GM18519 (cell line): ENCODE measurements at regions not wholly inside any gene's neighbourhood (a gene's known extent, or its start where the extent isn't known, plus 50 kb on each side); places are given as distances from the start of the nearest gene placed in this dataset.
"Not testable (repeated sequence)": the region's sequence is repeated elsewhere in the genome, so short reads cannot be mapped to it uniquely, and the experiment has no call there.

Experiments
- ATAC-seq: cut with Tn5 transposase; IDR thresholded peaks from one replicate; pipeline ENCODE4 v1.9.1; 2021; ENCODE audit warnings: mild to moderate bottlenecking, moderate library complexity; ENCODE audit not compliant: unreplicated experiment, low FRiP score

DNA sequence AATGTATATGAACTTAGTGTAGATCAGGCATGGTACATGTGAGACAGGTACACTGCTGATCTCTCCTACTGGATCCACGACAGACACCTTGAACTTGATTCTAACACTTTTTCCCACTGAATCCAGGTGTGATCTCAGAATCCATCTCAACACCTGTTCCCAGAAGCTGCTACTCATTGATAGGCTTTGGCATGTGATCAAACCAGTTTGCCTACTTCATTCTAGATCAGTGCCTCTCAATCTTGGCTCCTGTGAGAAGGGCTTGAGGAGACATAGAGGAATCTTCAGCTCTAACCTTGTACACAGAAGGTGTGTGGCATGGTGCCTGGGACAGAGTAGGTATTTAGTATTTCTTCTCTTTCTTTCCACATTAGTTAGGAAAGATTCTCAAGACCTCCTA lies 212.3 kb upstream of the ATP5MC3 start:
- no peak for ATAC-seq

DNA sequence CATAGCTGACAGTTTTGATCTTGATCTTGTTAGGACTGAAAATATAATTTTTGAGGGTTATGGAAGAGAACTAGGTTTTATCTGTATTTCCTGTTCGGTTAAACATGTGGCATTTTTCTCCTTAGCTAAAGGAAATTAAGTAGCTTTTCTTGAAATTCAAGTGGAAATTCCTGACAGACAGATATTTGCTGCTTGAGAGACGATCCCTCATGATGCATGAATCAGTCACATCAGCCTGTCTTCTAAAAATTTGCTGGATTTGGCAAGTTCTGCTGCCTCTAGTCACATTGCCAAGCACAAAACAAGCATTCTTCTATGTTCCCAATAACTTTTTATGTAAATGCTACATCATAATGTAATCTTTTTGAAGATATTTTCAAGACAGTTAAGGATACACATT lies 201.8 kb upstream of the ATP5MC3 start:
- no peak for ATAC-seq

DNA sequence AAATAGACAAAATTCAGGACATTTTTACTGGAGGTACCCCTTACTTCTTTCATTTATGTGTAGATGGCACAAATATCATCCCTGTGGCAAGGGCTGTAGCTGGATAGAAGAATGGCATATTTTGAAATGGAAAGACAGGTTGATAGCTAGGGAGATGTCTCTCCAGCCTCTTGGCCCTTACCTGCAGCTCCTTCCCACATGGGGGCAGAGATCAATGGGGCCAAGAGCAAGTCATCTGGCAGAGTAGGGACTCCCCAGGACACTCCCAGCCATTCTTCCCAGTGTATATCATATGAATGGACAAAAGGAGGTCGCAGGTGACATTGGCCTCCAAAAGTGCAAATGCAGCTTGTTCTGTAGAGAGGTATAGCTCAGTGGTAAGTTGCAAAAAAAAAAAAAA lies 192.2 kb upstream of the ATP5MC3 start:
- ATAC-seq = no peak

DNA sequence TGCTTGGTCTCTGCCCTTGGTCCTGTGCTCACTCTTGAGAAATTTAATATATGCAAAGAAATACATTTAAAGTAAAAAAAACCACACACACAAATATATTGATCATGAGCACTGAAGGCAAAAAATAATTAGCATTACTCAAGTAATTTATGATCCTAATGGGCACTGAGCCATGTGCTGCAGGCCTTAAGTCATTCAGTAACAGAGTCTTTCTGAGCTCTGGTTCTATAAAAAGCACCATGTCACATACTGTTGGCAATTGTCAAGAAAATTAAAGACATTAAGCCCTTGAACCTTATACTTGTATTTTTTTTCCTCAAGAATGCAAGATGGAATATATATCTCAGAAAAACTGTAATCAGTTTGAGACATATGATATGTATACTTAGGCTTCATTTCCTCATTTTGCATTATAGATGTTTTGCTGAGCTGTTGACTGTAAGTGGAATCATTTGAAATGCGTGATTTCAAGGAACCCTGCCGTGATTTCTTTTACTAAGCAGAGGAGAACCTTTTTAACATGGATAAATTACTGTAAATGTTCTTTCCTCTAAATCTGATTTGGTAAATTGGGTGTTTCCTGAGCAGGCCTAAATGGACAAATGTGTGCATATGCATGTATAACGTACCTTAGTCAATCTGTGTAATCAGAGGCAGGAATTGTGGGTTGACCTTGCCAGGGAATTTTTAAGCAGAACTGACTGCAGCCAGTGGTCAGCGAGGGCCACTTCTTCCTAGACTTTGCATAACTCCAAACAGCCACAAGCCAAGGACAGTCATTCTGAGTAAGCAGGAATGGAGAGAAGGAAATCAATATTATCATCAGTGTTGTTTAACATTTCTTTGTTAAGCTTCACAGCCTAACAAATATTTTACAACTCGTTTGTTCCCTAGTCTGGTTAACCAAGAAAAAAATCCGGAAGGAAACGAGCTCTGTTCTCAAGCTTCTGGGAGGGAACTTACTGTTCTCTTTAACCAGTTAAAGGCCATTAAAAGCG lies 191.5 kb upstream of the ATP5MC3 start:
- ATAC-seq = no peak

DNA sequence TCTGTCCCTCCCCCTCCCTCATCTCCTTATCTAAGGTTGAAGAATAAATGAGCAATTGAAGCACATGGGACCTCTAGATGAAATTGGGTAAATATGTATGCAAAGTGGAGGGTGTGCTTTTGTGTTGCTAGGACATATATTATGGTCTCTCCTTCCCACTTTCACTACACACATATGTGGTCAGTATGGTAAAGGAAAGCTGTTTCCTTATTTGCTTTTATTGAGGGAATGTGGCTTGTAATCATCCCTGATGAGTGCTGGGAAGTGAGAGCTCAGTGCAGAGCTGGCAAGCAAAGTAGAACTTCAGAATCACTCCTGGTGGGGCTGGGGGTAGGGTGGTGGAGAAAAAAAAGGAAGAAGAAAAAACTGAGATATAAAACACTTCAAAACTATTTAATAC lies 189.9 kb upstream of the ATP5MC3 start:
- no peak for ATAC-seq

DNA sequence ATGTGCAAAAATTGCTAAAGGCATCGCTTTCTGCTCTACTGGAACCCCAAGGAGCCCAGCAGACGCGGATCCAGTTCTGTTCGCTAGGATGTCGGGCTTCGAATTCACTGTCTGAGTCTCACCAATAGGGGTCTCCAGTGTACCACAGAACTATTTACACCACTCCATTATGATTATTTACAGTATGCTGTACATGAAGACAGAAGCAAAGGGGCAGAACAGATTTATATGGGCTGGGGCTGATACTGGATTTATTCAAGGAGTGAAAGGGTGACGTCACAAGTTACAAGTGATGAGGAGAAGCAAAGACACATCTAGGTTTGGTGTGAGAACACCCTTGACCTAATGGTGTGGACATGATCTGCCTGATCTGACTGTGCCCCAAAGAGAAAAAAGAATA lies 185.3 kb upstream of the ATP5MC3 start:
- no peak for ATAC-seq

DNA sequence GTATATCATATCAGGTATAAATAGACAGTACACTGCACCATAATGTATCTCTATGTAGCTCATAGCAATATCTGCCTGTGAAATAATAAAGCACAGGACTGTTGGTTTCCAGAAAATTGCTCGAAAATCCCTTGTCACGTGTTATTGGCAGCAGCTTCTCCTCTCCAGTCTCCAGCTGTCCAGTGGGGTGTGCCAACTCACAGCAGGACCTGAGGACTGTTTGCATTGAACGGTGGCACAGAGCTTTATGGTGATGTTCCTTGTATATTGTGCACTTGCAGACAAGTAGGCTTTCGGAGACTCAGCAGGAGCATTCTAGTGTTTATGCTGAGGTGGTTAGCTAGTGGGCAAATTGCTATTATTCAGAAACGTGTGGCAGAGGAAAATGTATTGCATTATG lies 182.2 kb upstream of the ATP5MC3 start:
- ATAC-seq = no peak

DNA sequence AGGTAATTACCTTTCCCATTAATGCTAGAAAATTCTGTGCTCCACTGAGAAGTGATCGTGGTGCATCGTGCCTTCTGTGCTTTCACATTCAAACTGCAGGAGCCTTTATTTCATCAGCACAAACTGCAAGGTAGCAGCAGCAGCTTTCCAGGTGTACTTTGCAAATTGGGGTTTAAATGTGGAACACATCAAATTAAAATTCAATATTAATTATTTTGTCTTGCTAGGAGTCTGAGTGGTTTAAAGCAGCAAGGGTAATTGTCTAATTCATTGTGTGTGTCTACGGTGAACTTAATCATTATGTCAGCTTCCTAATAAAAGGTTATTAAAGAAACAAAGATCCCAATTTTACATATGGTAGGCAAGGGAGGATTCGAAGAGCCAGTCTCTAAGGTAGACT lies 180.8 kb upstream of the ATP5MC3 start:
- ATAC-seq = no peak

DNA sequence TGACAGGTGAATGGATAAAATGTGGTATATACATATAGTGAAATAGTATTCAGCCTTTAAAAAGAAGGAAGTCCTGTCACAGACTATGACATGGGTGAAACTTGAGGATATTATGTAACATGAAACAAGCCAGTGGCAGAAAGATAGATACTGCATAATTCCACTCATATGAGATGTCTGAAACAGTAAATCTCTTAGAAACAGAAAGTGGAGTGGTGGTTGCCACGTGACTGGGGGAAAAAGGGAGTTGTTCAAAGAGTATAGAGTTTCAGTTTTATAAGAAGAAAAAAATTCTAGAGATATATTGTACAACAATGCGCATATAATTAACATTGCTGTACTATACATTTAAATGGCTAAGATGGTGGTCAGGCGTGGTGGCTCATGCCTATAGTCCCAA lies 178.2 kb upstream of the ATP5MC3 start:
- no peak for ATAC-seq

DNA sequence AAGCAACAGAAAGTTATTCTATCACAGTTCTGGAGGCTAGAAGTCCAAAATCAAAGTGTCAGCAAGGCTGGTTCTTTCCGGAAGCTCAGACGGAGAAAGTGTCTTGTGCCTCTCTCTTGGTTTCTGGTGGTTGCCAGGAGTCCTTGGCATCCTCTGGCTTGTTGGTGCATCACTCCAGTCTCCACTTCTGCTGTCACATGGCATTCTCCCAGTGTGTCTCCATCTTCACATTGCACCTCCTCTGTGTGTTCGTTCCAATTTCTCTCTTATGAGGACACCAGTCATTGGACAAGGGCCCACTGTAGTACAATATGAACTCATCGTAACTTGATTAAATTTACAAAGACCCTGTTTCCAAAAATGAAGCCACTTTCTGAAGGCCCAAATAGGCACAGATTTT lies 175.4 kb upstream of the ATP5MC3 start:
- no peak for ATAC-seq

DNA sequence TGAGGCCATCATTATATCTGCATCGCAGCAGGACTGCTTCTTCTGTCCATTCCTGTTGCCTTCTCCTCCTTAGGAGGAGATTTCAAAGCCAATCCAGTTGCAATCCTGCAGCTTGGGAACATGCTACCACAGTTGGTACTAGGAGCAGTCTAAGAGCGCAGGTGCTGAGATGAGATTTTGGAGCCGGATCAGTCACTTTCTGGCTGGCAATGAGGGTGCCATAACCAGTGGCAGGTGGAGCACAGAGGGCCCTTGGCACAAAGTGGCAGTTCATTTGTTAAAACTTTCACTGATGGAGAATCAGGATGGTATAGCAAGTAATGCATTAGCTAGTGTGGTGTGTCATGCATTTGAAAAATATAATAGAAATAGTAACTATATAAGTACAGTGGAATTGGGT lies 173.7 kb upstream of the ATP5MC3 start:
- no peak for ATAC-seq

DNA sequence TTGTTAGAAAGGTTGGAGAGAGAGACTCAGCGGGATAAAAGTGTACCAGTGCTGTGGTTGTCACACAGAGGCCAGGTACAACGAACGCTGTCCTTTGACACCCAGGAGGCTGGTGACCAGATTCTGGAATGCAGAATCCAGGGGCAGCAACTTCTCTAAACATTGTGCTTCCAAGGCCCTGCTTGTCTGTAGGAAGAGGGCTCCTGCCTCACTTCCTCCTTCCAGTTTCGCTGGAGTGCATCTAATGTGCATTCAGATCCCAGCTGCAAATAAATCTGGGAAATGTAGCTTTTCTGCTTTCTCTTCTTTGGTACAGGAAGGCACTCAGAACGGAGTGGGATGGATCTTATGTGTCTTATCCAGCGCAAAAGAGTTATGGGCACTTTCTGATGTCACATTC lies 171.8 kb upstream of the ATP5MC3 start:
- no peak for ATAC-seq

DNA sequence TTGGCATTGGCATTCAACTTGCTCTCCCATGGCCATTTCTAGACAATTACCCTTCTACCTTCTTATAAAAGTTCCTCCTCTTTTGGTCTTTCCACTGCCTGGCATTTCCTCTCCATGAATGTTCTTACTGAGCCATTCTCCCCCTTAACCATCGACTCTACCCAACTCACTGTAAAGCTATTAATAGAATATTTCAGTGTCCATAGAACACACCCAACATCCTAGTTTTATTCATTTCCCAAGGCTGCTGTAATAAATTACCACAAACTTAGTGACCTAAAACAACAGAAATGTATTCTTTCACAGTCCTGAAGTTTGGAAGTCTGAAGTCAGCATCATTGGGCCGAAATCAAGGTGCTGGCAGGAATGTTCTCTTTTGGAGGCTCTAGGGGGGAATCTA lies 170.0 kb upstream of the ATP5MC3 start:
- no peak for ATAC-seq

DNA sequence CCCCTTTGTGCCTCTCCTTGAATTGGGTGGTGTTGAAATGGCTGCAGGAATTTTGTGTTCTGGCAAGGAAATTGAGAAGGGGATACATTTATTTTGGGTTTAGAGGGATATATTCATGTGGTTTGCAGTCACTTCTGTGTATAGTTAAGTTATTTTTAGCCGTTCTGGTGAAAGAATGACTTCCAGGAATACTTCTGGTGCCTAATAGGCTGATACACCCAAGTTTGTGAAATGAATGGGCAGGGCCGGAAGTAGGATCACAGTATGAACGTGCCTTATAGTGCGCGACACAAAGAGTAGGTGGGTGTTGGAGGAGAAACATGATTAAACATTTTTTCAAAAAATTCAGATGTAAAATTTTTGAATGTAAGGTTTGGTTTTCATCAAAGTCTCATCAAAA lies 168.6 kb upstream of the ATP5MC3 start:
- no peak for ATAC-seq

DNA sequence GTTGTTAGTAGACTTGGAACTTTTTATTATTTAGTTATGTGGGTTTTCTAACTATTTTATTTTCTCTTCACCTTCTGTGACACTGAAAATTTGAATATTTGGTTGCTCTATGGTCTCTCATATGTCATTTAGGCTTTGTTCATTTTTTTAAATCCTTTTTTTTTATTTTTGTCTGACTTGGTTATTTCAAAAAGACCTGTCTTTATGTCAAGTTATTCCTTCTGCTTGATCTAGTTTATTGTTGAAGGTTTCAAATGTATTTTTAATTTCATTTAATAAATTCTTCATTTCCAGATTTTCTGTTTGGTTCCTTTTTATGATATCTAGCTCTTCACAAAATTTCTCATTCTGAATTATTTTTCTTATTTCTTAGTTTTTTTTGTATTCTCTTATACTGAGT lies 160.6 kb upstream of the ATP5MC3 start:
- no peak for ATAC-seq

DNA sequence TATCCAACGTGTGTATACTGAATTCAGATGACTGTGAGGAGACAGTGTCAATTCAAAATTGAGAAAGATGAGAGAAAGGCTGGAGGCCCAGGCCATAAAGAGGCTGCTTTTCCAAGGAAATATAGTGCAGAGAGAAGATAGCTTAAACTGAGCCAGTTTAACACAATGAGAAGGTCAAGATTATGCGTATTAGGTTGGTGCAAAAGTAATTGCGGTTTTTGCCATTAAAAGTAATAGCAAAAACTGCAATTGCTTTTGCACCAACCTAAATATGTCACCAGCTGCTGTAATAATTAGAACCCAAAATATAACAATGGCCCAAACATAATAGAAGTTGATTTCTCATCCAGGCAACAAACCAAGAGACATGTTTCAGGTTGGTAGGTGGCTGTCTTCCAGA lies 148.7 kb upstream of the ATP5MC3 start:
- ATAC-seq = no peak

DNA sequence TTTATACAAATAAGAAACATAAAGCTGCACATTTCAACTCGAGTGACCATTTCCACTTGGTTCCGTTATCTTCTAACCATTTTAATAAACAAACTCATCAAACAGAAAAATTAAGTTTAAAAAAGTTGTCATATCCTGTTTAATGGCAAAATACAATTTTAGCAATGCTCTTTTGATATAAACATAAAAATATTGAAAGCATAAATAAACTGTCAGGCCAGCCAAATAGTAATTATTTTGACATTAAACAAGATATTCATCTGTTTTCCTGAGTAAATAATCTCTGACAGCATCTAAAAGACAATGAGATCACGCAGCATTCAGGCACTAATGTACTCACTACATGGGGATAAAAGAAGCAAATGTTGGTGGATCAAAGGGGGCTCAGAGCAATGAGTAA lies 145.3 kb upstream of the ATP5MC3 start:
- ATAC-seq = no peak

DNA sequence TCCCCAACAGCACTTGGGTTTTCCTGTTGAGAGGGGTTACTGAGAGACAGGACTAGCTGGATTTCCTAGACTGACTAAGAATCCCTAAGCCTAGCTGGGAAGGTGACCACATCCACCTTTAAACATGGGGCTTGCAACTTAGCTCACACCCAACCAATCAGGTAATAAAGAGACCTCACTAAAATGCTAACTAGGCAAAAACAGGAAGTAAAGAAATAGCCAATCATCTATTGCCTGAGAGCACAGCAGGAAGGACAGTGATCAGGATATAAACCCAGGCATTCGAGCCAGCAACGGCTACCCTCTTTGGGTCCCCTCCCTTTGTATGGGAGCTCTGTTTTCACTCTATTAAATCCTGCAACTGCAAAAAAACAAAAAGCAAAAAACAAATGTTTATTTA lies 144.7 kb upstream of the ATP5MC3 start:
- ATAC-seq = not testable (repeated sequence)

DNA sequence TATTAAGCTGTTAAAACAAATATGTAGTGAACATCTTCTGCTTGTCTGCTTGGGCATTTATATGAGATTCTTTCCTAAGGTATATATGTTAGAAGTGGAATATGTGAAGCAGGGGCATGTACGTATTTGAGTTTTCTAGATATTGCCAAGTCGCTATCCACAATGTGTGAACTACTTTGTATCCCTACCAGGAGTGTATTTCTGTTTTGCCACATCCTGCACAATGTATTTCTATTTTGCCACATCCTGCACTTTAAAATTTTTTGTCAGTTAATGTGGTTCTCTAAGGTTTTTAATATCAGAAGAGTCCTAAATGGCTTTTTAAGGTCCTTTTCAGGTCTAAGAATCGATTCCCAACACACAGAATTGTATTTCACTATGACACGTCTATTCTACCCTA lies 141.7 kb upstream of the ATP5MC3 start:
- ATAC-seq = no peak

DNA sequence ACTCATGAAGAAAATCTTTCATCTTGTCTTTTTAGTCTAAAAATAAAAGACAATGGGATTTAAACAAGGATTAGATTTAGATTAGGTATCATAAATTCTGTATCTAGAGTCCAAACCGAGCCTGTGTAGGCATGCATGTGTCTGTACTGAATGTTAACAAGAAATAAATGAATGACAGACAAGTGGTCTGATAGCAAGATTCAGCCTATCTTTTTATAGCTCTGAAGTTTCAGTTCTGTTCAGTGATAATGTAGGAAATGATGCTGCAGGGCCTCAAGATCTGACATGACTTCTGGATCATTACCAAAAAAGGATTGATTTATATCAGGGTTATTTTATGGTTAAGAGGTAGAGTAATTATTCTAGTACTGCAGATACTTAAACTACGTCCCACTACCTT lies 137.0 kb upstream of the ATP5MC3 start:
- no peak for ATAC-seq

DNA sequence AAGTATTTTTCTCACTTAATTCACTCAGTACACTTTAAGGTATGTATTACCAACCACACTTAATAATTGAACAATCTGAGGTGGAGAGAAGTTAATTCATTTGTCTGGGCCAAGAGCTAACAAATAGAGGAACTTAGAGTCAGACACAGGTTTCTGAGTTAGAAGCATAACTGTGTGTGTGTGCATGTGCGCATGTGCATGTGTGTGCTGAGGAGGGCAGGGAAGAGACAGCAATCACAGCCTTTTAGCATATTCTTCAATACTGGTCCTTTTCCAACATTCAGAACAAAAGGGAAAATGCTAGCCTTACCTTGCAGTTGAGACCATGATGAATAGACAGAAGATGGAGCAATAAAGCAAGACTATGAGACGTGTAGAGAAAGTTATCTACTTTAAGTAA lies 136.2 kb upstream of the ATP5MC3 start:
- no peak for ATAC-seq

DNA sequence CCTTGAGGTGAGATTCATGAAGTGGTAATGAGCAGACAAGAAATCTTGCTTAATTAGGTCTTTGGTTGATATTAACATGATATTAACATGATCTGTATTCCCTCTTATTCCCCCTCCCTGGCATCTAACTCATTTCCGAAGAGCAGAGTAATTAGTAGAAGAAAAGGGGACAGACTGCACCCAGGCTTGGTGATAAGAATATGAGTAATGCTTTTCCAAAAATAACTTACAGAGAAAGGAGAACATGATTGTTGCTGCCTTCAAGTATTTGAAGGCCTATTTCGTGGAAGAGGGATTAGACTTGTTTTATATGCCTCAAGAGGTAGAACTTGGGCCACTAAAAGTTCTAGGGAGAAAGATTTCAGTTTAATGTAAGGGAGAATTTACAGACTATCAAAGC lies 130.6 kb upstream of the ATP5MC3 start:
- no peak for ATAC-seq
